ENCODE measurements at regions not wholly inside any gene's neighbourhood (a gene's known extent, or its start where the extent isn't known, plus 50 kb on each side); places are given as distances from the start of the nearest gene placed in this dataset.

DNA sequence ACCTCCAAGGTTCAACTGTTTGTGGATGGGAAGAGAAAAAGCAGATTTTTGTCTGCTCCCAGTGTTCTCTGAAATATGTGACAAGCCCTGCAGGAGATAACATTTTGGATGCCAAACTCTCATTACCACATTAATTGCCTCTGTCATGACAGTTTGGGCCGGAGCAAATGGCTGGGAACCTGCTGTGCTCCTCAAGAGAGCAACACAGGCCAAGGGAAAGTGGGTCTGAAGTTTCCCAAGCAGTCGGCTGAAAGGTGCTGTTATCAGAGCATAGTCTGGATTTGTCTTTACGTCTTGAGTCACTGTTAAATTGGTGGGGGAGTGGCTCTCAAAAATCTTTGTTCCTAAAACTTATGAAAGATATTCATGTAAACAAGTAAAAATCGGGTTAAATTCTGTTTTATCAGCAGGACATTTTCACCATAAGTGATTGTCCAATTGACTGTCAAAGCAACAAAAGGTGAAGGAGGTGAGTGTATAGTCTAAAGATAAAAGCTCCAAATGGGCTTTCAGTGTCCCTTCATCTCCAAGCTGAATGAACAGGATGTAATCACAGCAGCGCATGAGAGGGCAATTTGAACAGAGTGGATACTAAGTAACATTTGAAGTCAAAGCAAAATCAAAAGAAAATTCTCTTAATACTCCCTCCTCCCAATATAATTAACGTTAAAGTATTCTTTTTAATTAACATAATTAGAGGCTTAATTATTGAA is 844.8 kb downstream of the PCDH17 start:
- TF ChIP-seq EZH2 (IDR thresholded peaks at IDR 0.05; ENCODE audit: borderline replicate concordance), result no peak
- TF ChIP-seq, protein P1, sequence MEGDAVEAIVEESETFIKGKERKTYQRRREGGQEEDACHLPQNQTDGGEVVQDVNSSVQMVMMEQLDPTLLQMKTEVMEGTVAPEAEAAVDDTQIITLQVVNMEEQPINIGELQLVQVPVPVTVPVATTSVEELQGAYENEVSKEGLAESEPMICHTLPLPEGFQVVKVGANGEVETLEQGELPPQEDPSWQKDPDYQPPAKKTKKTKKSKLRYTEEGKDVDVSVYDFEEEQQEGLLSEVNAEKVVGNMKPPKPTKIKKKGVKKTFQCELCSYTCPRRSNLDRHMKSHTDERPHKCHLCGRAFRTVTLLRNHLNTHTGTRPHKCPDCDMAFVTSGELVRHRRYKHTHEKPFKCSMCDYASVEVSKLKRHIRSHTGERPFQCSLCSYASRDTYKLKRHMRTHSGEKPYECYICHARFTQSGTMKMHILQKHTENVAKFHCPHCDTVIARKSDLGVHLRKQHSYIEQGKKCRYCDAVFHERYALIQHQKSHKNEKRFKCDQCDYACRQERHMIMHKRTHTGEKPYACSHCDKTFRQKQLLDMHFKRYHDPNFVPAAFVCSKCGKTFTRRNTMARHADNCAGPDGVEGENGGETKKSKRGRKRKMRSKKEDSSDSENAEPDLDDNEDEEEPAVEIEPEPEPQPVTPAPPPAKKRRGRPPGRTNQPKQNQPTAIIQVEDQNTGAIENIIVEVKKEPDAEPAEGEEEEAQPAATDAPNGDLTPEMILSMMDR (IDR thresholded peaks at IDR 0.05; ENCODE audit: poor library complexity), result no peak

Measured in hepatocyte (in vitro differentiated cells).